ENCODE measurements at regions not wholly inside any gene's neighbourhood (a gene's known extent, or its start where the extent isn't known, plus 50 kb on each side); places are given as distances from the start of the nearest gene placed in this dataset.

DNA sequence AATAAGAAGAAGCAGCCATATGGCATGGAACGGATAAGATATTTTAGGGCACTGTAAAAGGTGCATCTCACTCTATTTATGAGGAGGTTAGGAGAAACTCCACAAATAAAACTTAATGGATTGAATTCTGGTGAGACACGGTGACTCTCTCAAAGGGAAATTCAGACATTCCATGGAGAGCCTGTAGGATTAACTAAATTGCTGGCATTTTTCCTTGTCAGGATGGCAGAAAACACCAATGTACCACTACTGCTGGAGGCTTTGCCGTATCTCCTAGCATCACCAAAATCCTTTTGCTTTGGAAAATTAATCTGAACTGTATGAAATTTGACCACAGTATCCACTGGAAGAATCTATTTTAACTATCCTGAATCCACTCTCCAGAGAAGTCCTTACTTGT, 79.3 kb downstream of the RBM43 start:
- H3K36me3 ChIP-seq (ENCODE audit: insufficient read depth, low read length), result no peaks in the 10 kb centered on the region
- H3K4me3 ChIP-seq (ENCODE audit: low read length in 2 of 2), result no peak overlapping the region
- H3K9me3 ChIP-seq (ENCODE audit: control insufficient read depth in 1 of 2, low read length in 2 of 2), result no peaks in the 10 kb centered on the region
- no peaks in the 10 kb centered on the region for H3K27me3 ChIP-seq (ENCODE audit: insufficient read depth, low read length)
- Mint-ChIP-seq H3K27ac (no peak overlapping the region), H3K4me1 (no peaks in the 10 kb centered on the region), H3K27me3 (peaks cover 10 to 12% of the 10 kb centered on the region in 2 donors), H3K9me3 (no peaks in the 10 kb centered on the region), H3K36me3 (no peaks in the 10 kb centered on the region), H3K4me3 (no peak overlapping the region)
- POLR2A ChIA-PET (ENCODE audit: partially characterized antibody), result no interaction called here
- intact Hi-C loops (cut with micrococcal nuclease), result no loop called here
- CTCF ChIA-PET (ENCODE audit: partially characterized antibody), result no interaction called here
- no peak overlapping the region for H3K27ac ChIP-seq (ENCODE audit: low read depth, low read length)
- no peak for DNase-seq
- H3K4me1 ChIP-seq (ENCODE audit: insufficient read depth, low read length), result no peaks in the 10 kb centered on the region

GRCh38 chr2:151181524-151181923, 80.1 kb downstream of the RBM43 start:
- no peak overlapping the region for H3K4me3 Mint-ChIP-seq
- DNase-seq, result no peak
- H3K36me3 Mint-ChIP-seq, result no peaks in the 10 kb centered on the region
- intact Hi-C loops (cut with micrococcal nuclease), result no loop called here
- no peaks in the 10 kb centered on the region for H3K36me3 ChIP-seq (ENCODE audit: insufficient read depth, low read length)
- no peaks in the 10 kb centered on the region for H3K4me1 ChIP-seq (ENCODE audit: insufficient read depth, low read length)
- H3K9me3 Mint-ChIP-seq, result no peaks in the 10 kb centered on the region
- no peaks in the 10 kb centered on the region for H3K4me1 Mint-ChIP-seq
- CTCF ChIA-PET (ENCODE audit: partially characterized antibody), result no interaction called here
- no peaks in the 10 kb centered on the region for H3K9me3 ChIP-seq (ENCODE audit: control insufficient read depth in 1 of 2, low read length in 2 of 2)
- no peak overlapping the region for H3K4me3 ChIP-seq (ENCODE audit: low read length in 2 of 2)
- H3K27me3 Mint-ChIP-seq, result peaks cover 10 to 15% of the 10 kb centered on the region in 2 donors
- no peak overlapping the region for H3K27ac ChIP-seq (ENCODE audit: low read depth, low read length)
- no peak overlapping the region for H3K27ac Mint-ChIP-seq
- POLR2A ChIA-PET (ENCODE audit: partially characterized antibody), result no interaction called here
- H3K27me3 ChIP-seq (ENCODE audit: insufficient read depth, low read length), result no peaks in the 10 kb centered on the region

DNA sequence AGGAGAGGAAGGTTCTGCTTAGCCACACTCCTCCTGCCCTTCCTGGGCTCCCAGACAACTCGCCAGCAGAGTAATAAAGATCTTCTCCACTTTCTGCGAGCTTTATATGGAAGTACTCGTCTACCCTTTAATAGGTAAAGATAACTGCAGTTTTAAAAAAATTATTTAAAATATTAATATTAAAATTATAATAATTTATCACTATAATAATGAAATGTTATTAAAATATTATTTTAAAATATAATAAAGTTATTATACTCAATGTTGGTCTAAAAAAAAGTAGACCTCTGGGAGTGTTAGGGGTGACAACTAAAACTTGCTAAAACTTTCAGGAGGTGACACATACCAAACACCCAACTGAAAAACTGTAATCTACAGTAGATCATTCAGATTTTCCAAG, 81.5 kb downstream of the RBM43 start:
- Histone ChIP-seq H3K27me3 (ENCODE audit: insufficient read depth, low read length) (no peaks in the 10 kb centered on the region), H3K4me3 (ENCODE audit: low read length in 2 of 2) (no peak overlapping the region), H3K4me1 (ENCODE audit: insufficient read depth, low read length) (no peaks in the 10 kb centered on the region), H3K36me3 (ENCODE audit: insufficient read depth, low read length) (no peaks in the 10 kb centered on the region), H3K9me3 (ENCODE audit: control insufficient read depth in 1 of 2, low read length in 2 of 2) (no peaks in the 10 kb centered on the region), H3K27ac (ENCODE audit: low read depth, low read length) (no peak overlapping the region)
- no peaks in the 10 kb centered on the region for H3K4me1 Mint-ChIP-seq
- no peaks in the 10 kb centered on the region for H3K36me3 Mint-ChIP-seq
- H3K27ac Mint-ChIP-seq, result no peak overlapping the region
- H3K9me3 Mint-ChIP-seq, result no peaks in the 10 kb centered on the region
- peaks cover 10 to 15% of the 10 kb centered on the region in 2 donors for H3K27me3 Mint-ChIP-seq
- no peak for DNase-seq
- CTCF ChIA-PET (ENCODE audit: partially characterized antibody), result no interaction called here
- POLR2A ChIA-PET (ENCODE audit: partially characterized antibody), result no interaction called here
- intact Hi-C loops (cut with micrococcal nuclease), result no loop called here
- H3K4me3 Mint-ChIP-seq, result no peak overlapping the region

GRCh38 chr2:151178207-151178606, 83.5 kb downstream of the RBM43 start:
- Mint-ChIP-seq H3K36me3 (no peaks in the 10 kb centered on the region), H3K4me3 (no peak overlapping the region), H3K27me3 (peaks cover 10 to 18% of the 10 kb centered on the region in 2 donors), H3K27ac (no peak overlapping the region), H3K9me3 (no peaks in the 10 kb centered on the region), H3K4me1 (no peaks in the 10 kb centered on the region)
- H3K27me3 ChIP-seq (ENCODE audit: insufficient read depth, low read length), result no peaks in the 10 kb centered on the region
- H3K4me1 ChIP-seq (ENCODE audit: insufficient read depth, low read length), result no peaks in the 10 kb centered on the region
- no peaks in the 10 kb centered on the region for H3K36me3 ChIP-seq (ENCODE audit: insufficient read depth, low read length)
- intact Hi-C loops (cut with micrococcal nuclease), result no loop called here
- ChIA-PET CTCF (ENCODE audit: partially characterized antibody) (no interaction called here), POLR2A (ENCODE audit: partially characterized antibody) (no interaction called here)
- no peak for DNase-seq
- H3K4me3 ChIP-seq (ENCODE audit: low read length in 2 of 2), result no peak overlapping the region
- H3K9me3 ChIP-seq (ENCODE audit: control insufficient read depth in 1 of 2, low read length in 2 of 2), result no peaks in the 10 kb centered on the region
- no peak overlapping the region for H3K27ac ChIP-seq (ENCODE audit: low read depth, low read length)

GRCh38 chr2:151177756-151178155, 83.9 kb downstream of the RBM43 start:
- POLR2A ChIA-PET (ENCODE audit: partially characterized antibody), result no interaction called here
- no peaks in the 10 kb centered on the region for H3K36me3 Mint-ChIP-seq
- CTCF ChIA-PET (ENCODE audit: partially characterized antibody), result no interaction called here
- intact Hi-C loops (cut with micrococcal nuclease), result no loop called here
- DNase-seq, result no peak
- no peaks in the 10 kb centered on the region for H3K9me3 Mint-ChIP-seq
- peaks cover 11 to 16% of the 10 kb centered on the region in 2 donors for H3K27me3 Mint-ChIP-seq
- Histone ChIP-seq H3K27ac (ENCODE audit: low read depth, low read length) (no peak overlapping the region), H3K4me1 (ENCODE audit: insufficient read depth, low read length) (no peaks in the 10 kb centered on the region), H3K27me3 (ENCODE audit: insufficient read depth, low read length) (no peaks in the 10 kb centered on the region), H3K9me3 (ENCODE audit: control insufficient read depth in 1 of 2, low read length in 2 of 2) (no peaks in the 10 kb centered on the region), H3K4me3 (ENCODE audit: low read length in 2 of 2) (no peak overlapping the region), H3K36me3 (ENCODE audit: insufficient read depth, low read length) (no peaks in the 10 kb centered on the region)
- H3K27ac Mint-ChIP-seq, result no peak overlapping the region
- H3K4me1 Mint-ChIP-seq, result no peaks in the 10 kb centered on the region
- H3K4me3 Mint-ChIP-seq, result no peak overlapping the region

DNA sequence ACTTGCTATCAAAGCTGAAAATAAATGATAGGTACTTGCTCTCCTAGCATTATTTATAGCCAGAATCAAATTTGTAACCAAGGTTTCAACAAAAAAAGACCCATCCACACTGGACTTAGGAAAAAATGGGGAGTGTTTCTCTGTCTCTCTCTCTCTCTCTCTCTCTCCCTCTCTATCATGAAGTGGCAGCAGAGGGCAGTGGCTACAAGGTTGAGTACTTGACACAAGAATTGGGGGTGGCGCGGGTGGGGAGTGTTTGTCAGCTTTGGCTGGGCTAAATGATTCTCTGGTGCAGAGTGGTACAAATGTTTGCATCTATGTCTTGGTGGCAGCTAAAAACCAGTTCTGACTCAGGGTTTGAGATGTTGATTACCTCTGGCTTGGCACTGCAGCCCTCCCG, 85.0 kb downstream of the RBM43 start:
- DNase-seq, result no peak
- H3K27ac Mint-ChIP-seq, result no peak overlapping the region
- CTCF ChIA-PET (ENCODE audit: partially characterized antibody), result no interaction called here

GRCh38 chr2:151175864-151176263, 85.8 kb downstream of the RBM43 start:
- Histone ChIP-seq H3K27me3 (ENCODE audit: insufficient read depth, low read length) (no peaks in the 10 kb centered on the region), H3K4me1 (ENCODE audit: insufficient read depth, low read length) (no peaks in the 10 kb centered on the region), H3K36me3 (ENCODE audit: insufficient read depth, low read length) (no peaks in the 10 kb centered on the region), H3K9me3 (ENCODE audit: control insufficient read depth in 1 of 2, low read length in 2 of 2) (no peaks in the 10 kb centered on the region), H3K27ac (ENCODE audit: low read depth, low read length) (no peak overlapping the region), H3K4me3 (ENCODE audit: low read length in 2 of 2) (no peak overlapping the region)
- Mint-ChIP-seq H3K27me3 (peaks cover 7 to 13% of the 10 kb centered on the region in 2 donors), H3K4me1 (no peaks in the 10 kb centered on the region), H3K36me3 (no peaks in the 10 kb centered on the region), H3K9me3 (no peaks in the 10 kb centered on the region), H3K27ac (no peak overlapping the region), H3K4me3 (no peak overlapping the region)
- POLR2A ChIA-PET (ENCODE audit: partially characterized antibody), result no interaction called here
- no peak for DNase-seq
- CTCF ChIA-PET (ENCODE audit: partially characterized antibody), result no interaction called here
- intact Hi-C loops (cut with micrococcal nuclease), result no loop called here

More for the DNA sequence above, 85.0 kb downstream of the RBM43 start:
- Histone ChIP-seq H3K4me1 (ENCODE audit: insufficient read depth, low read length) (no peaks in the 10 kb centered on the region), H3K27me3 (ENCODE audit: insufficient read depth, low read length) (no peaks in the 10 kb centered on the region), H3K9me3 (ENCODE audit: control insufficient read depth in 1 of 2, low read length in 2 of 2) (no peaks in the 10 kb centered on the region), H3K36me3 (ENCODE audit: insufficient read depth, low read length) (no peaks in the 10 kb centered on the region), H3K4me3 (ENCODE audit: low read length in 2 of 2) (no peak overlapping the region), H3K27ac (ENCODE audit: low read depth, low read length) (no peak overlapping the region)
- Mint-ChIP-seq H3K36me3 (no peaks in the 10 kb centered on the region), H3K4me3 (no peak overlapping the region), H3K9me3 (no peaks in the 10 kb centered on the region), H3K27me3 (peaks cover 10 to 15% of the 10 kb centered on the region in 2 donors), H3K4me1 (no peaks in the 10 kb centered on the region)
- intact Hi-C loops (cut with micrococcal nuclease), result no loop called here
- POLR2A ChIA-PET (ENCODE audit: partially characterized antibody), result no interaction called here

DNA sequence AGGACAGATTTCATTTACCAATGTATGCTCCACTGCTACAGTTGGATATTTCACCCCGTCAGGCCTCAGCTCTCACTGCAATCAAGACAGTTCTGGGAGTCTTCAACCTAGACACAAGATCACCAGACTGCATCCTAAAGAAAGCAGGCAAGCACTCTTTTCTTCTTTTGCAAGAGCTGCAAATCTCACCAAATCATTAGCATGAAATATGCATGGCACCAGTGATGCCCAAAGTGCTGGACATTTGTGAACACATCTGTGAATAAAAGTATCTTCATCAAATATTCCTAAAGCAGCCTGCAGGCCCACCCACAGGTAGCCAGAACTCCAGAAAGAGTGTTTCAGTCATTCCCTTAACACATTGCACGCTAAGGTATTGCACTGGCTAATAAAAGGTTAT, 87.5 kb downstream of the RBM43 start:
- peaks cover 7 to 11% of the 10 kb centered on the region in 2 donors for H3K27me3 Mint-ChIP-seq
- POLR2A ChIA-PET (ENCODE audit: partially characterized antibody), result no interaction called here

More for the DNA sequence above, 87.5 kb downstream of the RBM43 start:
- Mint-ChIP-seq H3K4me3 (no peak overlapping the region), H3K27ac (no peak overlapping the region), H3K4me1 (no peaks in the 10 kb centered on the region), H3K36me3 (no peaks in the 10 kb centered on the region), H3K9me3 (no peaks in the 10 kb centered on the region)
- Histone ChIP-seq H3K4me1 (ENCODE audit: insufficient read depth, low read length) (no peaks in the 10 kb centered on the region), H3K27me3 (ENCODE audit: insufficient read depth, low read length) (no peaks in the 10 kb centered on the region), H3K36me3 (ENCODE audit: insufficient read depth, low read length) (no peaks in the 10 kb centered on the region), H3K4me3 (ENCODE audit: low read length in 2 of 2) (no peak overlapping the region), H3K27ac (ENCODE audit: low read depth, low read length) (no peak overlapping the region), H3K9me3 (ENCODE audit: control insufficient read depth in 1 of 2, low read length in 2 of 2) (no peaks in the 10 kb centered on the region)
- no peak for DNase-seq
- CTCF ChIA-PET (ENCODE audit: partially characterized antibody), result no interaction called here
- intact Hi-C loops (cut with micrococcal nuclease), result no loop called here

All from CD4-positive, alpha-beta memory T cell (primary cell).